HG03039 (cell line): ENCODE measurements at regions not wholly inside any gene's neighbourhood (a gene's known extent, or its start where the extent isn't known, plus 50 kb on each side); places are given as distances from the start of the nearest gene placed in this dataset.

Experiments
- ATAC-seq: cut with Tn5 transposase; IDR thresholded peaks from one replicate; pipeline ENCODE4 v1.9.1; 2021; ENCODE audit warnings: mild to moderate bottlenecking, moderate library complexity; ENCODE audit not compliant: unreplicated experiment

GRCh38 chr3:192080336-192080735, 619.4 kb downstream of the PYDC2 start:
- ATAC-seq, result no peak

- ATAC-seq, result peak; percentile 96
Observed at GRCh38 chr3:192082730-192083660, 622.0 kb downstream of the PYDC2 start.
